ENCODE measurements at regions not wholly inside any gene's neighbourhood (a gene's known extent, or its start where the extent isn't known, plus 50 kb on each side); places are given as distances from the start of the nearest gene placed in this dataset.

GRCh38 chr9:135219676-135220600, 132.5 kb downstream of the OLFM1 start:
- TF ChIP-seq CTCF (IDR thresholded peaks at IDR 0.05) = no peak
- H3K27me3 ChIP-seq = peaks cover 0 to 79% (median 57%) of the 10 kb centered on the region in 7 donors
- intact Hi-C loops (cut with DNase I) = no loop called here
- WGBS, 2 donors = 93 to 94% methylated on average over 21 of the region's 21 CpGs
- H3K27ac ChIP-seq = no peak overlapping the region
- no peak overlapping the region for H3K4me3 ChIP-seq
- no peaks in the 10 kb centered on the region for H3K36me3 ChIP-seq
- ATAC-seq (no peak), DNase-seq (peak in 1 of 2 donors; percentile 3)
- H3K9me3 ChIP-seq = no peaks in the 10 kb centered on the region
- H3K4me1 ChIP-seq = peaks cover 3 to 43% (median 24%) of the 10 kb centered on the region in 9 donors

- Histone ChIP-seq H3K4me1 (peaks cover 1 to 35% (median 21%) of the 10 kb centered on the region in 9 donors), H3K27me3 (peaks cover 0 to 77% (median 57%) of the 10 kb centered on the region in 7 donors)
These were observed 133.4 kb downstream of the OLFM1 start for GRCh38 chr9:135220601-135221575.

DNA sequence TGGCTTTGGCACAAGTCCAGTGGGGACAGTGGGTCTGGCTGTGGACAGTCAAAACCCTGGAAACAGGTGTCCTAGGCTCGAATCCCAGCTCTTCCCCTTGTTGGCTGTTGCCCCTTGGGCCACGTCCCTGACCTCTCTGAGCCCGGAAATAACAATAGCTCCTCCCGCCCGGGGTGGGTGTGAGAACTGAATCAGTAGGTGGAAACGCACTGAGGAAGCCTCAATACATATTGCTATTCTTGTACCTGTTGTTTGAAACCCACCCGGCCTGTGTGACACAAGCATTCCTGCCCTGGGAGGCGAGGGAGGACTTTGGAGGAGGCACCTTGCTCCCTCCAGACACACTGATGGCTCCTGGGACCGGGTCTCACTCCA, 134.1 kb downstream of the OLFM1 start:
- Histone ChIP-seq H3K9me3 (no peaks in the 10 kb centered on the region), H3K27ac (no peak overlapping the region), H3K27me3 (peaks cover 0 to 77% (median 57%) of the 10 kb centered on the region in 7 donors), H3K4me1 (peaks cover 0 to 28% (median 14%) of the 10 kb centered on the region in 9 donors), H3K4me3 (no peak overlapping the region), H3K36me3 (no peaks in the 10 kb centered on the region)
- no peak for ATAC-seq
- intact Hi-C loops (cut with DNase I) = no loop called here
- TF ChIP-seq CTCF (IDR thresholded peaks at IDR 0.05) = no peak
- 53 to 66% methylated on average over 9 of the region's 9 CpGs for WGBS, 2 donors
- DNase-seq = no peak

More at GRCh38 chr9:135220601-135221575, 133.4 kb downstream of the OLFM1 start:
- Histone ChIP-seq H3K9me3 (no peaks in the 10 kb centered on the region), H3K27ac (no peak overlapping the region), H3K4me3 (no peak overlapping the region), H3K36me3 (no peaks in the 10 kb centered on the region)
- peak in 1 of 2 donors; percentile 6 for DNase-seq
- no peak for TF ChIP-seq CTCF (IDR thresholded peaks at IDR 0.05)
- WGBS, 2 donors = 84 to 87% methylated on average over 28 of the region's 28 CpGs
- intact Hi-C loops (cut with DNase I) = no loop called here
- ATAC-seq = no peak

Measured in heart right ventricle (tissue), 16 donors.